ENCODE measurements at regions not wholly inside any gene's neighbourhood (a gene's known extent, or its start where the extent isn't known, plus 50 kb on each side); places are given as distances from the start of the nearest gene placed in this dataset.

- H3K9me3 ChIP-seq (ENCODE audit: control extremely low read depth in 1 of 3, control insufficient read depth in 2 of 3, insufficient read depth in 1 of 3, low read length in 2 of 3): no peaks in the 10 kb centered on the region
- CTCF ChIA-PET: no interaction called here
- H3K4me2 ChIP-seq (replicated peaks; ENCODE audit: low read depth, low read length, poor library complexity, severe bottlenecking): no peak overlapping the region
- Mint-ChIP-seq H3K4me3 (no peak overlapping the region), H3K27ac (no peak overlapping the region), H3K9me3 (ENCODE audit: insufficient read depth) (no peaks in the 10 kb centered on the region), H3K4me1 (no peaks in the 10 kb centered on the region), H3K27me3 (no peaks in the 10 kb centered on the region)
- H3K27me3 ChIP-seq (replicated peaks in 1 of 4; ENCODE audit: control extremely low read depth in 1 of 4, control insufficient read depth in 3 of 4, insufficient read depth in 4 of 4, low read length in 3 of 4): no peaks in the 10 kb centered on the region
- no peak for DNase-seq
- H3K4me3 ChIP-seq (ENCODE audit: control extremely low read depth in 1 of 5, extremely low read depth in 1 of 5, insufficient read depth in 1 of 5, low read depth in 2 of 5, low read length in 4 of 5): no peak overlapping the region
- no peak overlapping the region for H3K27ac ChIP-seq (ENCODE audit: low read length in 2 of 2)
- no peak overlapping the region for H3K9ac ChIP-seq (ENCODE audit: low read length)
- no peak overlapping the region for H2AFZ ChIP-seq (ENCODE audit: insufficient read depth, low read depth, low read length, poor library complexity, severe bottlenecking)
- ATAC-seq (ENCODE audit: low read depth): no peak
- H3K4me1 ChIP-seq (ENCODE audit: control insufficient read depth in 2 of 2, insufficient read depth in 2 of 2, low read length in 2 of 2): no peaks in the 10 kb centered on the region
- H3K79me2 ChIP-seq (ENCODE audit: control insufficient read depth, insufficient read depth, low read length): no peaks in the 10 kb centered on the region
- no peak for TF ChIP-seq EZH2 (IDR thresholded peaks at IDR 0.05; ENCODE audit: borderline replicate concordance, insufficient read depth, low read depth, low read length, poor library complexity, severe bottlenecking)
- TF ChIP-seq, protein P1, sequence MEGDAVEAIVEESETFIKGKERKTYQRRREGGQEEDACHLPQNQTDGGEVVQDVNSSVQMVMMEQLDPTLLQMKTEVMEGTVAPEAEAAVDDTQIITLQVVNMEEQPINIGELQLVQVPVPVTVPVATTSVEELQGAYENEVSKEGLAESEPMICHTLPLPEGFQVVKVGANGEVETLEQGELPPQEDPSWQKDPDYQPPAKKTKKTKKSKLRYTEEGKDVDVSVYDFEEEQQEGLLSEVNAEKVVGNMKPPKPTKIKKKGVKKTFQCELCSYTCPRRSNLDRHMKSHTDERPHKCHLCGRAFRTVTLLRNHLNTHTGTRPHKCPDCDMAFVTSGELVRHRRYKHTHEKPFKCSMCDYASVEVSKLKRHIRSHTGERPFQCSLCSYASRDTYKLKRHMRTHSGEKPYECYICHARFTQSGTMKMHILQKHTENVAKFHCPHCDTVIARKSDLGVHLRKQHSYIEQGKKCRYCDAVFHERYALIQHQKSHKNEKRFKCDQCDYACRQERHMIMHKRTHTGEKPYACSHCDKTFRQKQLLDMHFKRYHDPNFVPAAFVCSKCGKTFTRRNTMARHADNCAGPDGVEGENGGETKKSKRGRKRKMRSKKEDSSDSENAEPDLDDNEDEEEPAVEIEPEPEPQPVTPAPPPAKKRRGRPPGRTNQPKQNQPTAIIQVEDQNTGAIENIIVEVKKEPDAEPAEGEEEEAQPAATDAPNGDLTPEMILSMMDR (IDR thresholded peaks at IDR 0.05): no peak
- intact Hi-C loops (cut with micrococcal nuclease): no loop called here
- no peaks in the 10 kb centered on the region for H3K36me3 ChIP-seq (replicated peaks in 1 of 2; ENCODE audit: control extremely low read depth in 1 of 2, control insufficient read depth in 1 of 2, extremely low read depth in 1 of 2, insufficient read depth in 2 of 2, low read length in 1 of 2)
- no peaks in the 10 kb centered on the region for H4K20me1 ChIP-seq (ENCODE audit: control insufficient read depth, insufficient read depth, low read length, poor library complexity, severe bottlenecking)
- POLR2A ChIA-PET: no interaction called here
These were observed 139.6 kb downstream of the IDS start for GRCh38 chrX:149365552-149365951.

DNA sequence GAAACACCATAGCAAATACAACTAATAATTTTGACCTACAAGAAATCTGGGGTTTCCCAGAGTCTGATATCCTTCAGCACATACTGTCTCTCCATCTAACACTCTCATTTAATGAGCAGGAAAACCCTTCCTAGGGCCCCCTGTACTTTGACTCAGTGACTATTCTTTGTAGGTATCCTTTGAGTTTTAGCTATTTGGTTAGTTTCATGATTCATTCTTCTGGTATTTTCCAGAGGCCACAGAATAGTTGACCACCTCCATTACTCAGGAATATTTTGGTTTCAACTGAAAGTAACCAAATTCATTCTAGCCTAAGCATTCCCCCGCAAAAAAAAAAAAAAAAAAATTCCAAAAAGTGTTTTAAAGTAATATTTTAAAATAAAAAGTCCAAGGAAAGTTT, 140.0 kb downstream of the IDS start:
- TF ChIP-seq EZH2 (IDR thresholded peaks at IDR 0.05; ENCODE audit: borderline replicate concordance, insufficient read depth, low read depth, low read length, poor library complexity, severe bottlenecking): no peak
- TF ChIP-seq, protein P1 (IDR thresholded peaks at IDR 0.05): no peak
- H3K9me3 ChIP-seq (ENCODE audit: control extremely low read depth in 1 of 3, control insufficient read depth in 2 of 3, insufficient read depth in 1 of 3, low read length in 2 of 3): no peaks in the 10 kb centered on the region
- H3K9ac ChIP-seq (ENCODE audit: low read length): no peak overlapping the region
- ChIA-PET POLR2A (no interaction called here), CTCF (no interaction called here)
- DNase-seq (no peak), ATAC-seq (ENCODE audit: low read depth) (no peak)
- H4K20me1 ChIP-seq (ENCODE audit: control insufficient read depth, insufficient read depth, low read length, poor library complexity, severe bottlenecking): no peaks in the 10 kb centered on the region
- intact Hi-C loops (cut with micrococcal nuclease): no loop called here
- H2AFZ ChIP-seq (ENCODE audit: insufficient read depth, low read depth, low read length, poor library complexity, severe bottlenecking): no peak overlapping the region
- no peak overlapping the region for H3K27ac ChIP-seq (ENCODE audit: low read length in 2 of 2)
- H3K4me3 Mint-ChIP-seq: no peak overlapping the region
- H3K27me3 ChIP-seq (replicated peaks in 1 of 4; ENCODE audit: control extremely low read depth in 1 of 4, control insufficient read depth in 3 of 4, insufficient read depth in 4 of 4, low read length in 3 of 4): no peaks in the 10 kb centered on the region
- H3K79me2 ChIP-seq (ENCODE audit: control insufficient read depth, insufficient read depth, low read length): no peaks in the 10 kb centered on the region
- H3K4me1 ChIP-seq (ENCODE audit: control insufficient read depth in 2 of 2, insufficient read depth in 2 of 2, low read length in 2 of 2): no peaks in the 10 kb centered on the region
- WGBS (ENCODE audit: insufficient coverage): no CpG with 5 or more reads among the region's 1 CpG
- H3K4me1 Mint-ChIP-seq: no peaks in the 10 kb centered on the region
- no peaks in the 10 kb centered on the region for H3K36me3 ChIP-seq (replicated peaks in 1 of 2; ENCODE audit: control extremely low read depth in 1 of 2, control insufficient read depth in 1 of 2, extremely low read depth in 1 of 2, insufficient read depth in 2 of 2, low read length in 1 of 2)
- no peaks in the 10 kb centered on the region for H3K9me3 Mint-ChIP-seq (ENCODE audit: insufficient read depth)
- H3K4me3 ChIP-seq (ENCODE audit: control extremely low read depth in 1 of 5, extremely low read depth in 1 of 5, insufficient read depth in 1 of 5, low read depth in 2 of 5, low read length in 4 of 5): no peak overlapping the region
- H3K27me3 Mint-ChIP-seq: no peaks in the 10 kb centered on the region
- H3K4me2 ChIP-seq (replicated peaks; ENCODE audit: low read depth, low read length, poor library complexity, severe bottlenecking): no peak overlapping the region
- no peak overlapping the region for H3K27ac Mint-ChIP-seq
